KMS-11 (cell line): ENCODE measurements at regions not wholly inside any gene's neighbourhood (a gene's known extent, or its start where the extent isn't known, plus 50 kb on each side); places are given as distances from the start of the nearest gene placed in this dataset.
"Not testable (repeated sequence)": the region's sequence is repeated elsewhere in the genome, so short reads cannot be mapped to it uniquely, and the experiment has no call there.

Experiments used
- H2AFZ ChIP-seq: fragments of 200-600 bp; sonication (generic); 2 replicates; pipeline ENCODE4 v1.6.1; 2016; ENCODE audit warnings: antibody characterized with exemption, mixed run types, low read depth
- H3K27ac ChIP-seq: fragments of 200-600 bp; sonication (generic); 2 replicates; pipeline ENCODE4 v1.6.1; 2016; ENCODE audit warnings: mild to moderate bottlenecking, mixed run types
- H3K27me3 ChIP-seq: fragments of 200-600 bp; sonication (generic); 2 replicates; pipeline ENCODE4 v1.6.1; 2017; ENCODE audit warnings: mild to moderate bottlenecking, low read depth, mixed run types, moderate library complexity; ENCODE audit not compliant: insufficient read depth
- H3K36me3 ChIP-seq: fragments of 200-600 bp; sonication (generic); 2 replicates; pipeline ENCODE4 v1.6.1; 2017; ENCODE audit warnings: mild to moderate bottlenecking, mixed run types; ENCODE audit not compliant: insufficient read depth
- H3K4me1 ChIP-seq: fragments of 200-600 bp; sonication (generic); 2 replicates; pipeline ENCODE4 v1.6.1; 2016; ENCODE audit warnings: mild to moderate bottlenecking, low read depth, mixed run types; ENCODE audit not compliant: poor library complexity, severe bottlenecking
- H3K4me2 ChIP-seq: fragments of 200-600 bp; sonication (generic); 2 replicates; pipeline ENCODE4 v1.7.0; 2016; ENCODE audit warnings: mild to moderate bottlenecking, mixed run types
- H3K4me3 ChIP-seq: fragments of 200-600 bp; sonication (generic); IDR thresholded peaks from 2 replicates; pipeline ENCODE4 v1.6.1; 2017; ENCODE audit warnings: low read depth, low read length, mixed read lengths; ENCODE audit not compliant: insufficient read depth
- H3K79me2 ChIP-seq: fragments of 200-600 bp; sonication (generic); 2 replicates; pipeline ENCODE4 v1.6.1; 2016; ENCODE audit warnings: low read depth, mixed run types; ENCODE audit not compliant: insufficient read depth
- H3K9ac ChIP-seq: fragments of 200-600 bp; sonication (generic); 2 replicates; pipeline ENCODE4 v1.6.1; 2016; ENCODE audit warnings: mild to moderate bottlenecking, mixed run types
- H4K20me1 ChIP-seq: fragments of 200-600 bp; sonication (generic); 2 replicates; pipeline ENCODE4 v1.6.1; 2016; ENCODE audit warnings: mild to moderate bottlenecking, mixed run types; ENCODE audit not compliant: insufficient read depth
- TF ChIP-seq, protein P1 (sequence below): fragments of 200-600 bp; sonication (generic); conservative IDR thresholded peaks from 2 replicates; pipeline ENCODE4 v1.6.1; 2017; ENCODE audit warnings: low read depth, mild to moderate bottlenecking, antibody characterized with exemption, low read length, moderate library complexity, mixed read lengths

DNA sequence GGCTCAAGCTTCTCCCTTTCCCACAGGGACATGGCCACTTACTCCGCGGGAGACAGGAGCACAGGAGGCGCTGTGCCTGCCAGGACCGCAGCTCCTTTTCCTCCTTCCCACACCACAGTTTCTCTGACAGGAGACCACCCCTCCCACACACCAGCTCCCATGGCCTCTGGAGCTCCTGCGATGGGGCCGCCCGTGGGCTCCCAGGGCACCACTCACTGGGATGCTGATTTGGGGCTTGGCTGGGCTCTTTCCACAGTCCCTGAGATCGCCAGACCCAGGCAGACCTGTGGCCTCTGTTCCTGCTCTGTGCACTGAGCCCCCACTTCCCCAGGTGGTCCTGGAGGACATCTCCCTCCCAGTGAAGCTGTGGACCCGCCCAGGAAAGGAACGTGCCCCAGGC, 226.9 kb upstream of the SHH start:
- no peak overlapping the region for H3K27ac ChIP-seq
- H3K4me2 ChIP-seq = no peak overlapping the region
- no peak overlapping the region for H3K4me3 ChIP-seq
- no peaks in the 10 kb centered on the region for H3K79me2 ChIP-seq
- H2AFZ ChIP-seq = no peak overlapping the region
- no peaks in the 10 kb centered on the region for H3K27me3 ChIP-seq
- no peaks in the 10 kb centered on the region for H3K36me3 ChIP-seq
- no peaks in the 10 kb centered on the region for H3K4me1 ChIP-seq
- no peaks in the 10 kb centered on the region for H4K20me1 ChIP-seq
- H3K9ac ChIP-seq = no peak overlapping the region
- TF ChIP-seq, protein P1, sequence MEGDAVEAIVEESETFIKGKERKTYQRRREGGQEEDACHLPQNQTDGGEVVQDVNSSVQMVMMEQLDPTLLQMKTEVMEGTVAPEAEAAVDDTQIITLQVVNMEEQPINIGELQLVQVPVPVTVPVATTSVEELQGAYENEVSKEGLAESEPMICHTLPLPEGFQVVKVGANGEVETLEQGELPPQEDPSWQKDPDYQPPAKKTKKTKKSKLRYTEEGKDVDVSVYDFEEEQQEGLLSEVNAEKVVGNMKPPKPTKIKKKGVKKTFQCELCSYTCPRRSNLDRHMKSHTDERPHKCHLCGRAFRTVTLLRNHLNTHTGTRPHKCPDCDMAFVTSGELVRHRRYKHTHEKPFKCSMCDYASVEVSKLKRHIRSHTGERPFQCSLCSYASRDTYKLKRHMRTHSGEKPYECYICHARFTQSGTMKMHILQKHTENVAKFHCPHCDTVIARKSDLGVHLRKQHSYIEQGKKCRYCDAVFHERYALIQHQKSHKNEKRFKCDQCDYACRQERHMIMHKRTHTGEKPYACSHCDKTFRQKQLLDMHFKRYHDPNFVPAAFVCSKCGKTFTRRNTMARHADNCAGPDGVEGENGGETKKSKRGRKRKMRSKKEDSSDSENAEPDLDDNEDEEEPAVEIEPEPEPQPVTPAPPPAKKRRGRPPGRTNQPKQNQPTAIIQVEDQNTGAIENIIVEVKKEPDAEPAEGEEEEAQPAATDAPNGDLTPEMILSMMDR = no peak

DNA sequence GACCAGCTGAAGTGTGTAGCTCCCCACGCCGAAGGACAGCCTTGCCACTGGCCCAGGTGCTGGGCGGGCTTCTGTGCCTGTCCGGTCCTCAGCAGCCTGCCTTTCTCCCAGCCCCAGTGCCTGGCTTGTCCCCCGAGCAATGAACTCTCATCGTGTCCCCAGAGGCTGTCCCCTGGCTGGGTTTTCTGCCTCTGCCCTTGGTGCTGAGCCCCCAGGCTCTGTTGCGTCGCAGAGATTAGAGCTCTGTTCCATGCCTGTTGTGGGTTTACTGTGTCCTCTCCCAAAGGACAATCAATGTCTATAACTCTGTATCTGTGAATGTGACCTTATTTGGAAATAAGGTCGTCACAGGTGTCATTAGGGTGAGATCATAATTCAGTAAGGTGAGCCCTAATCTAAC, 226.1 kb upstream of the SHH start:
- H3K27ac ChIP-seq = no peak overlapping the region
- H3K4me1 ChIP-seq = no peaks in the 10 kb centered on the region
- H3K4me3 ChIP-seq = no peak overlapping the region
- H4K20me1 ChIP-seq = no peaks in the 10 kb centered on the region
- H3K27me3 ChIP-seq = no peaks in the 10 kb centered on the region
- TF ChIP-seq, protein P1 = no peak
- no peaks in the 10 kb centered on the region for H3K36me3 ChIP-seq
- H3K79me2 ChIP-seq = no peaks in the 10 kb centered on the region
- no peak overlapping the region for H3K4me2 ChIP-seq
- H2AFZ ChIP-seq = no peak overlapping the region
- H3K9ac ChIP-seq = no peak overlapping the region

DNA sequence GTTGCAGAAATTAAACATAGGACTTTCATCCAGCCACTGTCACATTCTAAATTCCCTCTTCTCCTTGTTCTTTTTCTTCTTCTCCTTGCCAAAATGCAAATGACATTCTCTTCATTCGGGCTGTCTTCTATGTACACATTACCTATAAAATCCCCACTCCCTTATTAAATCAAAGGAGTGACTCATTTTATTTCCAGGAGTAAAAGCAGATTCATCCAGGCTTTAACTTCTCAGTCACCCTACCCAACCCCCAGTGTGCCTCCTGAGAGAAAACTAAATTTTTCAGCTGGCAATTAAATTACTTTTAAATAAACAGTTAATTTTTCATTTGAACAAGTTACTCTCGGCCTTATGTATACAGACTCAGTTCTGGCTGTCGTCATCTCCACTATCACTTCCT, 223.9 kb upstream of the SHH start:
- Histone ChIP-seq H3K36me3 (no peaks in the 10 kb centered on the region), H3K4me1 (no peaks in the 10 kb centered on the region), H4K20me1 (no peaks in the 10 kb centered on the region), H3K9ac (no peak overlapping the region), H3K27ac (no peak overlapping the region), H3K4me3 (no peak overlapping the region), H3K4me2 (no peak overlapping the region), H3K79me2 (no peaks in the 10 kb centered on the region), H2AFZ (no peak overlapping the region), H3K27me3 (no peaks in the 10 kb centered on the region)
- TF ChIP-seq, protein P1 = no peak

DNA sequence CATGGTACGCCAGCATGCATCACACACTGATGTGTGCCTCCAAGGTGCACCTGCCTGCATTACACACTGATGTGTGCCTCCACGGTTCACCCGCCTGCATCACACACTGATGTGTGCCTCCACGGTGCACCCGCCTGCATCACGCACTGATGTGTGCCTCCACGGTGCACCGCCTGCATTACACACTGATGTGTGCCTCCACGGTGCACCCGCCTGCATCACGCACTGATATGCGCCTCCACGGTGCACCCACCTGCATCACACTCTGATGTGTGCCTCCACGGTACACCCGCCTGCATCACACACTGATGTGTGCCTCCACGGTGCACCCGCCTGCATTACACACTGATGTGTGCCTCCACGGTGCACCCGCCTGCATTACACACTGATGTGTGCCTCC, 223.1 kb upstream of the SHH start:
- not testable (repeated sequence) for H3K4me2 ChIP-seq, H3K4me3 ChIP-seq, H3K27ac ChIP-seq, H3K9ac ChIP-seq, H4K20me1 ChIP-seq, H3K79me2 ChIP-seq, H2AFZ ChIP-seq, H3K36me3 ChIP-seq, H3K27me3 ChIP-seq, H3K4me1 ChIP-seq

DNA sequence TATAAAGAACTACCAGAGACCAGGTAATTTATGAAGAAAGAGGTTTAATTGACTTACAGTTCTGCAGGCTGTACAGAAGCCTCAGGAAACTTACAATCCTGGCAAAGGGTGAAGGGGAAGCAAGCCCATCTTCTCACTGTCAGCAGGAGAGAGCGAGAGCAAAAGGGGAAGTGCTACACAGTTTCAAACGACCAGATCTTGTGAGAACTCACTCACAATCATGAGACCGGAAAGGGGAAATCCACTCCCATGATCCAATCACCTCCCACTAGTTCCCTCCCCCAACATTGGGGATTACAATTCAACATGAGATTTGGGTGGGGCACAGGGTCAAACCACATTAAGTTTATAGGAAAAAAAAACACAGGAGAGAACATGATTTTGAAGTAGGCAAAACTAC, 222.1 kb upstream of the SHH start:
- H3K36me3 ChIP-seq = no peaks in the 10 kb centered on the region
- H4K20me1 ChIP-seq = no peaks in the 10 kb centered on the region
- H3K4me3 ChIP-seq = no peak overlapping the region
- H2AFZ ChIP-seq = no peak overlapping the region
- H3K4me2 ChIP-seq = no peak overlapping the region
- TF ChIP-seq, protein P1 = no peak
- no peaks in the 10 kb centered on the region for H3K4me1 ChIP-seq
- no peak overlapping the region for H3K9ac ChIP-seq
- no peak overlapping the region for H3K27ac ChIP-seq
- H3K79me2 ChIP-seq = no peaks in the 10 kb centered on the region
- H3K27me3 ChIP-seq = no peaks in the 10 kb centered on the region
